GM12878 (cell line): ENCODE measurements at regions not wholly inside any gene's neighbourhood (a gene's known extent, or its start where the extent isn't known, plus 50 kb on each side); places are given as distances from the start of the nearest gene placed in this dataset.

ENCODE experiments used
- ATAC-seq: fragments of 200-7000 bp; cut with Tn5 transposase; 3 replicates; pipeline ENCODE4 v1.9.1; 2020; ENCODE audit warnings: mild to moderate bottlenecking, moderate library complexity
- BruUV-seq: library from RNA; stranded (reverse); fragments of 400-500 nt; replicated peaks from 2 replicates; lab custom pipeline; 2021; lab: Mats Ljungman, UMichigan
- CTCF ChIA-PET: fragments of 300-600 bp; sonication (Branson Sonifier 250); formaldehyde crosslinking; extraction: SDS; loops from one replicate; lab custom pipeline; 2021; ENCODE audit warnings: inconsistent platforms; lab: Yijun Ruan, JAX
- POLR2A ChIA-PET: fragments of 350-600 bp; formaldehyde crosslinking; extraction: SDS; loops from one replicate; lab custom pipeline; 2021; ENCODE audit warnings: inconsistent platforms; lab: Charles Lee
- RAD21 ChIA-PET: fragments of 300-600 bp; sonication (Branson Sonifier 250); formaldehyde crosslinking; loops from one replicate; lab custom pipeline; 2023; ENCODE audit warnings: antibody characterized with exemption; ENCODE audit not compliant: unreplicated experiment; lab: Charles Lee
- SMC1A ChIA-PET: fragments of 300-600 bp; sonication (Branson Sonifier 250); formaldehyde crosslinking; loops from one replicate; lab custom pipeline; 2023; ENCODE audit not compliant: unreplicated experiment, uncharacterized antibody; lab: Charles Lee
- DNase-seq: peaks from one replicate; pipeline ENCODE4 v3.0.0-alpha.2; 2011; ENCODE audit warnings: low read depth, low spot score
- FAIRE-seq: peaks from 3 replicates; lab custom pipeline; 2011; peaks lifted over from hg19 to GRCh38; lab: Jason Lieb, UNC
- H2AFZ ChIP-seq: 2 replicates; pipeline ENCODE4 v1.6.0; 2011; ENCODE audit warnings: low read depth, low read length, control low read depth; ENCODE audit not compliant: control insufficient read depth
- H3K27ac ChIP-seq: 2 replicates; pipeline ENCODE4 v1.5.1; 2011; ENCODE audit warnings: control low read depth; ENCODE audit not compliant: control insufficient read depth, insufficient read depth
- H3K27me3 ChIP-seq, 2 experiments: replicated peaks in 1 of 2; 2 replicates each; pipeline versions ENCODE4 v1.6.0 to v1.6.1; 2011; ENCODE audit warnings: low read length in 1 of 2; ENCODE audit not compliant: control insufficient read depth in 2 of 2, insufficient read depth in 2 of 2
- H3K36me3 ChIP-seq, 2 experiments: 2 replicates each; pipeline ENCODE4 v1.5.1; 2011; ENCODE audit warnings: low read length in 1 of 2; ENCODE audit not compliant: control insufficient read depth in 2 of 2, insufficient read depth in 2 of 2
- H3K4me1 ChIP-seq: 2 replicates; pipeline ENCODE4 v1.6.1; 2011; ENCODE audit warnings: mild to moderate bottlenecking, low read length, moderate library complexity, mixed read lengths; ENCODE audit not compliant: control insufficient read depth, insufficient read depth
- H3K4me2 ChIP-seq: 2 replicates; pipeline ENCODE4 v1.6.0; 2011; ENCODE audit warnings: control low read depth; ENCODE audit not compliant: control insufficient read depth, insufficient read depth
- H3K4me3 ChIP-seq: fragments of 200-600 bp; sonication (generic); 2 replicates; pipeline ENCODE4 v1.5.1; 2016
- H3K79me2 ChIP-seq: 2 replicates; pipeline ENCODE4 v1.6.0; 2011; ENCODE audit warnings: low read length; ENCODE audit not compliant: control insufficient read depth, insufficient read depth
- H3K9ac ChIP-seq: 2 replicates; pipeline ENCODE4 v1.8.0; 2011; ENCODE audit warnings: low read length, control low read depth, mixed read lengths; ENCODE audit not compliant: control insufficient read depth, insufficient read depth
- H3K9me3 ChIP-seq: replicated peaks from 3 replicates; pipeline ENCODE4 v1.5.1; 2011; ENCODE audit warnings: mild to moderate bottlenecking, low read length; ENCODE audit not compliant: control insufficient read depth, insufficient read depth
- H4K20me1 ChIP-seq: 2 replicates; pipeline ENCODE4 v1.6.0; 2011; ENCODE audit not compliant: control insufficient read depth, insufficient read depth
- ATF3 ChIP-seq: IDR thresholded peaks from 2 replicates; pipeline ENCODE4 v1.6.1; 2011; ENCODE audit warnings: low read depth, mild to moderate bottlenecking, low read length, moderate library complexity, borderline replicate concordance; ENCODE audit errors: extremely low read depth
- ATF7 ChIP-seq: fragments of 450-650 bp; IDR thresholded peaks from 2 replicates; pipeline ENCODE4 v1.6.1; 2016; ENCODE audit warnings: low read depth, mild to moderate bottlenecking
- BCLAF1 ChIP-seq: fragments of 450-650 bp; IDR thresholded peaks from 2 replicates; pipeline ENCODE4 v1.6.1; 2017; ENCODE audit warnings: antibody characterized with exemption, mild to moderate bottlenecking, moderate library complexity
- CBFB ChIP-seq: IDR thresholded peaks from 2 replicates; pipeline ENCODE4 v1.6.1; 2016; ENCODE audit warnings: antibody characterized with exemption, low read depth
- CHD4 ChIP-seq: fragments of 200-600 bp; sonication (generic); IDR thresholded peaks from 2 replicates; pipeline ENCODE4 v1.6.1; 2016; ENCODE audit warnings: mild to moderate bottlenecking
- FOXM1 ChIP-seq: IDR thresholded peaks from 2 replicates; pipeline ENCODE4 v1.6.1; 2012; ENCODE audit warnings: low read depth, mild to moderate bottlenecking, inconsistent platforms, low read length, moderate library complexity
- KLF5 ChIP-seq: fragments of 450-650 bp; IDR thresholded peaks from 2 replicates; pipeline ENCODE4 v1.6.1; 2014; ENCODE audit warnings: mild to moderate bottlenecking; ENCODE audit not compliant: partially characterized antibody
- MAX ChIP-seq: IDR thresholded peaks from 2 replicates; pipeline ENCODE4 v1.6.1; 2012; ENCODE audit warnings: low read depth, low read length, improper control_type of control experiment
- NBN ChIP-seq: fragments of 450-650 bp; IDR thresholded peaks from 2 replicates; pipeline ENCODE4 v1.6.1; 2016
- NFXL1 ChIP-seq: fragments of 450-650 bp; IDR thresholded peaks from 2 replicates; pipeline ENCODE4 v1.6.1; 2017; ENCODE audit warnings: antibody characterized with exemption, mild to moderate bottlenecking, borderline replicate concordance
- SP1 ChIP-seq: IDR thresholded peaks from one replicate; pipeline ENCODE4 v1.6.1; 2011; ENCODE audit warnings: low read depth, low read length
- ZBTB11 ChIP-seq: fragments of 450-650 bp; formaldehyde crosslinking; IDR thresholded peaks from 2 replicates; pipeline ENCODE4 v1.5.0; 2022; ENCODE audit warnings: mild to moderate bottlenecking, missing genetic modification characterization
- ZNF24 ChIP-seq: fragments of 450-650 bp; IDR thresholded peaks from 2 replicates; pipeline ENCODE4 v1.6.1; 2017; ENCODE audit warnings: antibody characterized with exemption, mild to moderate bottlenecking
- WGBS: methylation state at CpG from one replicate; pipeline ENCODE4 v1.1.6; 2016; ENCODE audit warnings: low lambda C conversion rate; ENCODE audit not compliant: insufficient replicate concordance, insufficient coverage; ENCODE audit errors: missing lambda C conversion rate; 5-methylcytosine and 5-hydroxymethylcytosine counted together
- in situ Hi-C: fragments of 300-500 bp; cut with MboI; formaldehyde crosslinking; loops from 9 replicates; pipeline ENCODE4 v1.14.3; 2018; ENCODE audit warnings: mixed read lengths
- intact Hi-C: fragments of 100-400 bp; cut with micrococcal nuclease; formaldehyde crosslinking; loops from one replicate; pipeline ENCODE4 v1.14.2; 2022; ENCODE audit not compliant: unreplicated experiment

GRCh38 chr6:119483908-119484307 is 134.3 kb upstream of the MAN1A1 start:
- SMC1A ChIA-PET = interaction anchor here (0.7 to 1.7 kb wide), 4 partner anchors 12 to 38 kb away, joined by 3 to 4 read pairs (median 4); no protein-coding TSS in a partner anchor
- CTCF ChIA-PET = no interaction called here
- no peaks in the 10 kb centered on the region for H3K9me3 ChIP-seq
- no peak for TF ChIP-seq CHD4
- no peak overlapping the region for H3K27ac ChIP-seq
- DNase-seq = no peak
- H3K36me3 ChIP-seq = no peaks in the 10 kb centered on the region
- no TSS peak for BruUV-seq
- in situ Hi-C loops = no loop called here
- no peak overlapping the region for H2AFZ ChIP-seq
- RAD21 ChIA-PET = no interaction called here
- no peaks in the 10 kb centered on the region for H3K4me1 ChIP-seq
- no peak overlapping the region for H3K9ac ChIP-seq
- H4K20me1 ChIP-seq = no peaks in the 10 kb centered on the region
- POLR2A ChIA-PET = no interaction called here
- no peak overlapping the region for H3K4me2 ChIP-seq
- H3K79me2 ChIP-seq = no peaks in the 10 kb centered on the region
- FAIRE-seq = no peak
- no peak for ATAC-seq
- intact Hi-C loops = no loop called here
- H3K27me3 ChIP-seq = no peaks in the 10 kb centered on the region
- no peak overlapping the region for H3K4me3 ChIP-seq

GRCh38 chr6:119482850-119483285 is 133.3 kb upstream of the MAN1A1 start:
- no peak for DNase-seq
- RAD21 ChIA-PET = no interaction called here
- TF ChIP-seq CBFB = no peak
- no peak for TF ChIP-seq ATF3
- TF ChIP-seq ATF7 = no peak
- no peak for TF ChIP-seq MAX
- TF ChIP-seq ZNF24 = no peak
- no peak for TF ChIP-seq SP1
- TF ChIP-seq BCLAF1 = no peak
- TF ChIP-seq FOXM1 = no peak
- TF ChIP-seq KLF5 = no peak
- TF ChIP-seq NBN = no peak
- TF ChIP-seq NFXL1 = no peak
- no peak for TF ChIP-seq ZBTB11 (CRISPR knock-in tag)

More at GRCh38 chr6:119482850-119483285, 133.3 kb upstream of the MAN1A1 start:
- BruUV-seq = no TSS peak
- no peak overlapping the region for H3K9ac ChIP-seq
- SMC1A ChIA-PET = interaction anchor here (1.7 kb wide), 1 partner anchor 37 kb away, joined by 4 read pairs; no protein-coding TSS in a partner anchor
- no peaks in the 10 kb centered on the region for H3K9me3 ChIP-seq
- no peak overlapping the region for H3K4me2 ChIP-seq
- H3K27me3 ChIP-seq = no peaks in the 10 kb centered on the region
- WGBS = 65% methylated on average over 4 of the region's 4 CpGs
- no peak overlapping the region for H3K4me3 ChIP-seq
- in situ Hi-C loops = no loop called here
- CTCF ChIA-PET = no interaction called here
- H4K20me1 ChIP-seq = no peaks in the 10 kb centered on the region
- H3K36me3 ChIP-seq = no peaks in the 10 kb centered on the region
- ATAC-seq = no peak
- no peaks in the 10 kb centered on the region for H3K79me2 ChIP-seq
- POLR2A ChIA-PET = no interaction called here
- intact Hi-C loops = no loop called here
- no peak overlapping the region for H2AFZ ChIP-seq
- no peak overlapping the region for H3K27ac ChIP-seq
- no peak for FAIRE-seq
- H3K4me1 ChIP-seq = no peaks in the 10 kb centered on the region
